HG03025 (cell line): ENCODE measurements at regions not wholly inside any gene's neighbourhood (a gene's known extent, or its start where the extent isn't known, plus 50 kb on each side); places are given as distances from the start of the nearest gene placed in this dataset.

ENCODE experiments used
- ATAC-seq: cut with Tn5 transposase; IDR thresholded peaks from one replicate; pipeline ENCODE4 v1.9.1; 2021; ENCODE audit warnings: mild to moderate bottlenecking, moderate library complexity; ENCODE audit not compliant: unreplicated experiment, low FRiP score

GRCh38 chr2:120893811-120894584, 158.3 kb downstream of the GLI2 start:
- ATAC-seq: no peak

GRCh38 chr2:120894966-120895365, 159.3 kb downstream of the GLI2 start:
- ATAC-seq: no peak

GRCh38 chr2:120896126-120896525, 160.5 kb downstream of the GLI2 start:
- ATAC-seq: no peak

- no peak for ATAC-seq
Observed at GRCh38 chr2:120896901-120897300, 161.2 kb downstream of the GLI2 start.

GRCh38 chr2:120897399-120897798, 161.7 kb downstream of the GLI2 start:
- no peak for ATAC-seq

GRCh38 chr2:120898496-120898895, 162.8 kb downstream of the GLI2 start:
- ATAC-seq: no peak

GRCh38 chr2:120898961-120899750, 163.5 kb downstream of the GLI2 start:
- no peak for ATAC-seq

GRCh38 chr2:120899771-120900170, 164.1 kb downstream of the GLI2 start:
- ATAC-seq: no peak

- no peak for ATAC-seq
Observed at GRCh38 chr2:120901201-120901600, 165.5 kb downstream of the GLI2 start.

GRCh38 chr2:120902592-120902991, 166.9 kb downstream of the GLI2 start:
- ATAC-seq: no peak

GRCh38 chr2:120904379-120904778, 168.7 kb downstream of the GLI2 start:
- ATAC-seq: no peak

GRCh38 chr2:120904830-120905234, 169.2 kb downstream of the GLI2 start:
- no peak for ATAC-seq

GRCh38 chr2:120905298-120905697, 169.6 kb downstream of the GLI2 start:
- ATAC-seq: no peak

- ATAC-seq: no peak
Observed at GRCh38 chr2:120905824-120906571, 170.3 kb downstream of the GLI2 start.

- no peak for ATAC-seq
Observed at GRCh38 chr2:120906914-120907313, 171.2 kb downstream of the GLI2 start.

- no peak for ATAC-seq
Observed at GRCh38 chr2:120907822-120908221, 172.2 kb downstream of the GLI2 start.

- no peak for ATAC-seq
Observed at GRCh38 chr2:120908314-120908975, 172.8 kb downstream of the GLI2 start.

GRCh38 chr2:120909102-120909501, 173.4 kb downstream of the GLI2 start:
- no peak for ATAC-seq

- no peak for ATAC-seq
Observed at GRCh38 chr2:120910164-120910563, 174.5 kb downstream of the GLI2 start.
